Esophagus muscularis mucosa (tissue), 4 donors: ENCODE measurements at regions not wholly inside any gene's neighbourhood (a gene's known extent, or its start where the extent isn't known, plus 50 kb on each side); places are given as distances from the start of the nearest gene placed in this dataset.

ENCODE experiments used
- DNase-seq: peaks from one replicate; pipeline ENCODE4 v3.0.0-alpha.2; 2017; ENCODE audit errors: extremely low spot score
- H3K27ac ChIP-seq, 4 donors: fragments of 200-600 bp; sonication (generic); replicated peaks in 1 of 4; 1 replicate in 3 of 4; 2 replicates in 1 of 4; pipeline ENCODE4 v1.5.1; 2016 to 2019; ENCODE audit warnings: mild to moderate bottlenecking in 1 of 4
- H3K27me3 ChIP-seq, 4 donors: fragments of 200-600 bp; sonication (generic); one replicate each; pipeline versions ENCODE4 v1.5.1 to v1.6.0; 2016 to 2019
- H3K36me3 ChIP-seq, 4 donors: fragments of 200-600 bp; sonication (generic); one replicate each; pipeline ENCODE4 v1.5.1; 2016 to 2019
- H3K4me1 ChIP-seq, 4 donors: fragments of 200-600 bp; sonication (generic); one replicate each; pipeline ENCODE4 v1.5.1; 2016 to 2019
- H3K4me3 ChIP-seq, 4 donors: fragments of 200-600 bp; sonication (generic); 1 replicate in 2 of 4; 2 replicates in 2 of 4; pipeline ENCODE4 v1.5.1; 2016 to 2019; ENCODE audit warnings: mild to moderate bottlenecking in 4 of 4, moderate library complexity in 1 of 4
- H3K9me3 ChIP-seq, 4 donors: fragments of 200-600 bp; sonication (generic); 1 replicate in 3 of 4; 2 replicates in 1 of 4; pipeline ENCODE4 v1.5.1; 2016 to 2019
- EP300 ChIP-seq: sonication (generic); formaldehyde crosslinking; IDR thresholded peaks from one replicate; pipeline ENCODE4 v1.6.1; 2017; ENCODE audit warnings: antibody characterized with exemption
- POLR2A ChIP-seq: fragments of 450-650 bp; IDR thresholded peaks from one replicate; pipeline ENCODE4 v1.6.1; 2017; ENCODE audit warnings: antibody characterized with exemption, moderate library complexity, mild to moderate bottlenecking, low read depth
- POLR2AphosphoS5 ChIP-seq, 2 donors: sonication (generic); formaldehyde crosslinking; IDR thresholded peaks; one replicate each; pipeline ENCODE4 v1.6.1; 2017; ENCODE audit warnings: antibody characterized with exemption in 2 of 2
- WGBS: methylation state at CpG from one replicate; pipeline ENCODE4 v1.1.5; 2018; 5-methylcytosine and 5-hydroxymethylcytosine counted together
- intact Hi-C: fragments of 100-400 bp; cut with DNase I; formaldehyde crosslinking; loops from one replicate; pipeline ENCODE4 v1.15.1; 2023
- TF ChIP-seq, protein P1 (sequence below), 3 experiments: fragments of 200-600 bp in 2 of 3; fragments of 450-650 bp in 1 of 3; sonication (generic) in 2 of 3; IDR thresholded peaks; one replicate each; pipeline ENCODE4 v1.5.1; 2017 to 2019; ENCODE audit warnings: antibody characterized with exemption in 3 of 3, mild to moderate bottlenecking in 2 of 3, moderate library complexity in 1 of 3

DNA sequence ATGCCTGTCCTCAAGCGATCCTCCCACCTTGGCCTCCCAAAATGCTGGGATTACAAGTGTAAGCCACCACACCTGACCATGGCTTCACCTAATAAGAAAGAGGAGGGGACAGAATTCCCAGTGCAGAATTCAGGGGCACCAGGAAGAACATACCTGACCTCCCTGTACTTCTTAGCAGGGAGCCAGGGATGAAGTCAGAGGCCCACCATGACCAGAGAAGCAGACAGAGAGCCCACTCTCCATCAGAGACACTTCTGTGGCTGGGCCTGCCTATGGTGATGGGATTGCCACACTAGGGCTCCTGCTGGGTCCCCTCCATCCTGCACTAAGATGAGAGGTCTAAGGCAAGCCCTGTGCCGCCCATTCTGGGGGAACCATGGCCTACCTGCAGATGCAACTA is 157.4 kb upstream of the LYZL2 start:
- Histone ChIP-seq H3K36me3 (no peaks in the 10 kb centered on the region), H3K27ac (no peak overlapping the region), H3K4me3 (no peak overlapping the region), H3K9me3 (no peaks in the 10 kb centered on the region), H3K27me3 (no peaks in the 10 kb centered on the region), H3K4me1 (peaks cover 13 to 32% (median 25%) of the 10 kb centered on the region in 4 donors)
- TF ChIP-seq, protein P1, sequence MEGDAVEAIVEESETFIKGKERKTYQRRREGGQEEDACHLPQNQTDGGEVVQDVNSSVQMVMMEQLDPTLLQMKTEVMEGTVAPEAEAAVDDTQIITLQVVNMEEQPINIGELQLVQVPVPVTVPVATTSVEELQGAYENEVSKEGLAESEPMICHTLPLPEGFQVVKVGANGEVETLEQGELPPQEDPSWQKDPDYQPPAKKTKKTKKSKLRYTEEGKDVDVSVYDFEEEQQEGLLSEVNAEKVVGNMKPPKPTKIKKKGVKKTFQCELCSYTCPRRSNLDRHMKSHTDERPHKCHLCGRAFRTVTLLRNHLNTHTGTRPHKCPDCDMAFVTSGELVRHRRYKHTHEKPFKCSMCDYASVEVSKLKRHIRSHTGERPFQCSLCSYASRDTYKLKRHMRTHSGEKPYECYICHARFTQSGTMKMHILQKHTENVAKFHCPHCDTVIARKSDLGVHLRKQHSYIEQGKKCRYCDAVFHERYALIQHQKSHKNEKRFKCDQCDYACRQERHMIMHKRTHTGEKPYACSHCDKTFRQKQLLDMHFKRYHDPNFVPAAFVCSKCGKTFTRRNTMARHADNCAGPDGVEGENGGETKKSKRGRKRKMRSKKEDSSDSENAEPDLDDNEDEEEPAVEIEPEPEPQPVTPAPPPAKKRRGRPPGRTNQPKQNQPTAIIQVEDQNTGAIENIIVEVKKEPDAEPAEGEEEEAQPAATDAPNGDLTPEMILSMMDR (IDR thresholded peaks at IDR 0.05) = no peak
- TF ChIP-seq POLR2A (no peak), POLR2AphosphoS5 (IDR thresholded peaks at IDR 0.05) (no peak), EP300 (no peak)
- DNase-seq = no peak
- intact Hi-C loops = loop anchor here (5.0 kb wide), 1 partner anchor 245 kb away; the partner anchor contains the start of gene ZNF438
- 91% methylated on average over 2 of the region's 2 CpGs for whole genome bisulfite sequencing

DNA sequence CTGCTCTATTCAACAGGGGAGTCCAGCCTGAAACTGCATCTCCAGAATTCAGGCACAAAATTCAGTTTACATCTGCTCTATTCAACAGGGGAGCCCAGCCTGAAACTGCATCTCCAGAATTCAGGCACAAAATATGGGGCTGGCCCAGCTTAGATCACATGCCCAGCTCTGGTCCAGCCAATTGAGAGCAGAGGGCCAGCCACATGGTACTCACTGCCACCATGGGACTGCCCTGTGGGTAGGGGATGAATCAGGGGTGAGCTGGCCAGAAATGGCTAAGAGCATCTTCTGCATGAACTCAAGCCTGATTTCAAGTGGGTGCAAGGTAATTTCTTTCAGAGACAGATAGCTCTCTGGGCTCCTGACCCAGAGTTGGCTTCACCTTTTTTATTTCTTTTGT is 156.6 kb upstream of the LYZL2 start:
- DNase-seq = no peak
- Histone ChIP-seq H3K9me3 (no peaks in the 10 kb centered on the region), H3K36me3 (no peaks in the 10 kb centered on the region), H3K4me3 (no peak overlapping the region), H3K4me1 (peaks cover 13 to 32% (median 25%) of the 10 kb centered on the region in 4 donors), H3K27ac (peak overlapping the region; percentile 85 to 96 (median 92)), H3K27me3 (no peaks in the 10 kb centered on the region)
- TF ChIP-seq POLR2AphosphoS5 (IDR thresholded peaks at IDR 0.05) = no peak
- no peak for TF ChIP-seq EP300
- TF ChIP-seq POLR2A = no peak
- intact Hi-C loops = loop anchor here (5.0 kb wide), 1 partner anchor 246 kb away; the partner anchor contains the start of gene ZNF438

DNA sequence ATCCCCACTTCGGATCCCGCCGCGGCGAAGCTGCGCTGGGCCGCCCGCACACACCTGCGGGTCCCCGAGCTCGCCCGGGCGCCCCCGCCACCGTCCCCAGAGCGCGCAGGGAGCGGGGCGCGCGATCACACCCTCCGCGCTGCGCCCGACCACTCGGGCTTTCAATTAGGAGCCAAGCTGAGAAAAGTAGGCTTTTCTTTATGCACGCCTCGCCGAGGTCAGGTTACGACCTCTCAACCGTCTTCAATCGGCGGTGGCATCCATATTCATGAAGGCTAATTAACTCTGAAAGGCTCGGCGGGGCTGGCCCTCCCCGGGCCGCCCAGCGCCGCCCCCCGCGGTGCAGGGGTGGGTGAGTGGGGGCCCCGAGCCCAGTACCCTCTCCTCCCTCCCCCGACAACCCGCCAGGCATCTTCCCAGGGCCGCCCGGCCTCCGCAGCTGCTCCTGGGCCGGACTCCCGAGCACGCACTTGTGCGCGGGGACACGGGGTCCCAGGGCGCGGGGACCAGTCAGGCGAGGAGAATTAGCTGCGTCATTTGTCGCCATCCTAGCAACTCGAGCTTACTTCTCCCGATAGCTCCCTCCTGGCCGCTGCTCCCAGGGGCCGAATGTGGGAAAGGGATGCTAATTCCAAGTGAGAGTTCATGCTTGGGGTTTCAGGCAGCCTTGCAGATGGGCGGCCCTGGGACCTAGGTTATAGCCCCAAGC is 155.5 kb upstream of the LYZL2 start:
- DNase-seq = peak; percentile 95
- H3K27ac ChIP-seq = peak overlapping the region; percentile 85 to 96 (median 92)
- TF ChIP-seq POLR2AphosphoS5 (IDR thresholded peaks at IDR 0.05) = peak; percentile 81 to 89
- TF ChIP-seq, protein P1 (IDR thresholded peaks at IDR 0.05) = peak; percentile 7 to 14 (median 12)
- TF ChIP-seq POLR2A = peak; percentile 55
- no peak for TF ChIP-seq EP300
- no peaks in the 10 kb centered on the region for H3K9me3 ChIP-seq
- intact Hi-C loops = loop anchor here (2.0 to 5.0 kb wide), 4 partner anchors 247 to 1024 kb away; partner anchors contain the start of gene ZNF438
- WGBS = under 1% methylated on average over 43 of the region's 63 CpGs
- H3K4me3 ChIP-seq = peak overlapping the region; percentile 73 to 86 (median 78)
- H3K27me3 ChIP-seq = no peaks in the 10 kb centered on the region
- H3K4me1 ChIP-seq = peaks cover 13 to 32% (median 25%) of the 10 kb centered on the region in 4 donors
- H3K36me3 ChIP-seq = no peaks in the 10 kb centered on the region

DNA sequence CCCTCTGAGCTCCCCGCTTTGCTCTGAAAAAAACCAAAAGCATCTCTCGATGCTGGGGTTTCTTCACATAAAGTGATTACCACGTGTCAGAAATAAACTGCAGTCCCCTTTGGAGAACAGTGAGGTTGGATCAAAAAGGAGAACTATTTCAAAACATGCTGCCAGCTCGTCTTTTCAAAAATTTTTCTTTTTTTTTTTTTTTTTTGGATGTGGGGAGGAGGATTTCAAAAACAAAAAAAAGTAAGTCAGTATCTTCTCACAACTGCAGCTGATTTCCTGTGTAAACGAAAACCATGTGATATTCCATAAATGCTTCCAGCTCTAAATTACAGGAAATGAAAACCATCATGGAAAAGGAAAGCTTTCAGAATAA is 155.0 kb upstream of the LYZL2 start:
- under 1% methylated on average over 5 of the region's 5 CpGs for WGBS
- Histone ChIP-seq H3K9me3 (no peaks in the 10 kb centered on the region), H3K4me3 (peak overlapping the region; percentile 73 to 86 (median 78)), H3K4me1 (peaks cover 13 to 32% (median 25%) of the 10 kb centered on the region in 4 donors), H3K36me3 (no peaks in the 10 kb centered on the region), H3K27ac (peak overlapping the region; percentile 85 to 96 (median 92)), H3K27me3 (no peaks in the 10 kb centered on the region)
- no peak for TF ChIP-seq POLR2AphosphoS5 (IDR thresholded peaks at IDR 0.05)
- TF ChIP-seq, protein P1 (IDR thresholded peaks at IDR 0.05) = no peak
- TF ChIP-seq POLR2A = no peak
- TF ChIP-seq EP300 = no peak
- intact Hi-C loops = loop anchor here (2.0 to 5.0 kb wide), 3 partner anchors 530 to 1024 kb away; no protein-coding TSS in a partner anchor
- DNase-seq = no peak

DNA sequence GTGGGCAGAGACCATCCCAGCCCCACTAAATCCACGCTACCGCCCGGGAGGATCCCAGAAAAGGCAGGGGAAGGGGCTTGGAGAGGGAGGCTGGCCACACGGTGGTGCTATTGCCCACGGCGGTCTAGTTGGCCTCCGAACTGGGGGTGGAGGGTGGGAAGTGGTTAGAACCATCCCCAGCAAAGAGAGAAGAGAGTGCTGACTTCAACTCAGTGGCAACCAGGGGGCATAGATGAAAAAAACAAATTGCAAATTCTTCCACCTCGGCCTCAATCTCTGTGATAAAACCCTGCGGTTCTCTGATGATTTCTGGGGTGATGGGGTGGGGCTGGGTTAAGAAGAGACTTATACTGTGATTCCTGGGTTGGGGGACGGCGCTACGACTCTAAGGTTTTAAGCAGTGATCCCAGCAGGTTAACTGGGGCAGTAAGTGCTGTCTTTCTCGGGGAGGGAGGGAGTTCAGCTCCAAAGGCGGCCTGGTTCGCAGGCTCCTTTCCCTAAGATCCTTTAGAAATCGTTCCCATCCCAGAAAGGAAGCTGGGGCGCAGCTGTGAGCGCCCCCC is 154.5 kb upstream of the LYZL2 start:
- Histone ChIP-seq H3K9me3 (no peaks in the 10 kb centered on the region), H3K4me3 (peak overlapping the region; percentile 73 to 86 (median 78)), H3K27ac (peak overlapping the region; percentile 85 to 96 (median 92)), H3K4me1 (peaks cover 13 to 32% (median 25%) of the 10 kb centered on the region in 4 donors), H3K27me3 (no peaks in the 10 kb centered on the region), H3K36me3 (no peaks in the 10 kb centered on the region)
- intact Hi-C loops = loop anchor here (2.0 to 5.0 kb wide), 4 partner anchors 531 to 1025 kb away; no protein-coding TSS in a partner anchor
- peak; percentile 94 for DNase-seq
- TF ChIP-seq POLR2A (no peak), EP300 (no peak), POLR2AphosphoS5 (IDR thresholded peaks at IDR 0.05) (peak; percentile 12 to 47)
- TF ChIP-seq, protein P1 (IDR thresholded peaks at IDR 0.05) = peak; percentile 88 to 90 (median 89)
- 0% methylated on average over 16 of the region's 18 CpGs for WGBS
